Colonic mucosa (tissue), 4 donors: ENCODE measurements at regions not wholly inside any gene's neighbourhood (a gene's known extent, or its start where the extent isn't known, plus 50 kb on each side); places are given as distances from the start of the nearest gene placed in this dataset.
"Not testable (repeated sequence)": the region's sequence is repeated elsewhere in the genome, so short reads cannot be mapped to it uniquely, and the experiment has no call there.

Experiments
- DNase-seq: peaks from one replicate; pipeline ENCODE4 v3.0.0-alpha.2; 2020
- H3K27ac ChIP-seq: fragments of 200-600 bp; one replicate; pipeline ENCODE4 v1.8.0; 2021
- H3K27me3 ChIP-seq: fragments of 200-600 bp; one replicate; pipeline ENCODE4 v1.8.0; 2021
- H3K36me3 ChIP-seq: fragments of 200-600 bp; one replicate; pipeline ENCODE4 v1.8.0; 2021
- H3K4me1 ChIP-seq: fragments of 200-600 bp; one replicate; pipeline ENCODE4 v1.8.0; 2021; ENCODE audit warnings: mild to moderate bottlenecking
- H3K4me3 ChIP-seq: fragments of 200-600 bp; one replicate; pipeline ENCODE4 v1.8.0; 2021
- H3K9ac ChIP-seq, 2 donors: one replicate each; pipeline ENCODE4 v1.7.0; 2013; ENCODE audit warnings: control low read depth in 2 of 2, low read depth in 2 of 2, low read length in 2 of 2
- H3K9me3 ChIP-seq: fragments of 200-600 bp; one replicate; pipeline ENCODE4 v1.8.0; 2021
- intact Hi-C: fragments of 100-400 bp; cut with DNase I; formaldehyde crosslinking; loops from one replicate; pipeline ENCODE4 v1.14.1; 2022
- TF ChIP-seq, protein P1 (sequence below): fragments of 200-600 bp; IDR thresholded peaks from one replicate; pipeline ENCODE4 v1.8.0; 2022; ENCODE audit warnings: antibody characterized with exemption, mild to moderate bottlenecking
- donor health status: healthy.
- donor health status: DM: no; HTN: no; CAD: no.
- donor health status: DM: no; HTN: no; CAD: no.

DNA sequence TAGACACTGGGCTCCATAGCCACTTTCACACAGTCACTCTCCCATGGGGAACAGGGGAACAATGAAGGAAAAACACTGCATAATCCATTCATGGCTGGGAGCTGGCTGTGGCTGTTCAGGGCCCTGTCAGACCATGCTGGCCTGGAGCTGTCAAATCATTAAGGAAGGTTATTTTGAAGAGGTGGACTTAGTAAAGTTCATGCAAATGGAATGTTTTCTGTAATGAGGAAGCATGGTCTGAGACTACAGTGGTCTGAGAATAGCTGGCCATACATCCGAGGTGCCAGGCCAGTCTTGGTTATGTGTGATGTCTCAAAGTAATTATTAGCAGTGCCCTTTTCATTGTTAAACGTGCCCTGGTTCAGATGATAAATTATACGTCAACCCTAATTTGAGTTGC is 117.1 kb upstream of the MRPS22 start:
- intact Hi-C loops: no loop called here
- H3K27me3 ChIP-seq: no peaks in the 10 kb centered on the region
- TF ChIP-seq, protein P1, sequence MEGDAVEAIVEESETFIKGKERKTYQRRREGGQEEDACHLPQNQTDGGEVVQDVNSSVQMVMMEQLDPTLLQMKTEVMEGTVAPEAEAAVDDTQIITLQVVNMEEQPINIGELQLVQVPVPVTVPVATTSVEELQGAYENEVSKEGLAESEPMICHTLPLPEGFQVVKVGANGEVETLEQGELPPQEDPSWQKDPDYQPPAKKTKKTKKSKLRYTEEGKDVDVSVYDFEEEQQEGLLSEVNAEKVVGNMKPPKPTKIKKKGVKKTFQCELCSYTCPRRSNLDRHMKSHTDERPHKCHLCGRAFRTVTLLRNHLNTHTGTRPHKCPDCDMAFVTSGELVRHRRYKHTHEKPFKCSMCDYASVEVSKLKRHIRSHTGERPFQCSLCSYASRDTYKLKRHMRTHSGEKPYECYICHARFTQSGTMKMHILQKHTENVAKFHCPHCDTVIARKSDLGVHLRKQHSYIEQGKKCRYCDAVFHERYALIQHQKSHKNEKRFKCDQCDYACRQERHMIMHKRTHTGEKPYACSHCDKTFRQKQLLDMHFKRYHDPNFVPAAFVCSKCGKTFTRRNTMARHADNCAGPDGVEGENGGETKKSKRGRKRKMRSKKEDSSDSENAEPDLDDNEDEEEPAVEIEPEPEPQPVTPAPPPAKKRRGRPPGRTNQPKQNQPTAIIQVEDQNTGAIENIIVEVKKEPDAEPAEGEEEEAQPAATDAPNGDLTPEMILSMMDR: no peak
- no peak overlapping the region for H3K4me3 ChIP-seq
- H3K27ac ChIP-seq: no peak overlapping the region
- H3K9ac ChIP-seq: no peak overlapping the region
- H3K9me3 ChIP-seq: no peaks in the 10 kb centered on the region
- no peak for DNase-seq
- no peaks in the 10 kb centered on the region for H3K36me3 ChIP-seq
- no peaks in the 10 kb centered on the region for H3K4me1 ChIP-seq

DNA sequence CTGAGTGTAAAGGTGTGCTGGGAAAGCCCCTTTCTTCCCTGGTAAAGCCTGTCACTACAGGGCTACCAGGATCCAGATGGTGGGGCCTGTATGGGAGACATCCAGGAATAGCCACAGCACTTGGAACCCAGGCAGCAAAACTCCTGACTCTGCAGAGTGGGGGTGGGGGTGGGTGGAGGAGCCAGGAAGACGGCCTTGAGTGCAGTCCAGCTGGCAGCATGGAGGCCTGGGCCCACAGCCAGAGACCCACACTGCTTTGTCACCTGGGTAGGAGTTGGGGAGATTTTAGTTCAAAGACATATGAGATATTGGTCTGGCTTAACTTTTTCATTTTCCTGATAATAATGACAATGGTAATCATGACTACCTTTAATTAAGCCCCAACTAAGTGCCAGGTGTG is 116.7 kb upstream of the MRPS22 start:
- TF ChIP-seq, protein P1: no peak
- no peak overlapping the region for H3K4me3 ChIP-seq
- DNase-seq: no peak
- no peak overlapping the region for H3K27ac ChIP-seq
- H3K36me3 ChIP-seq: no peaks in the 10 kb centered on the region
- intact Hi-C loops: no loop called here
- H3K27me3 ChIP-seq: no peaks in the 10 kb centered on the region
- H3K4me1 ChIP-seq: no peaks in the 10 kb centered on the region
- no peak overlapping the region for H3K9ac ChIP-seq
- no peaks in the 10 kb centered on the region for H3K9me3 ChIP-seq

GRCh38 chr3:139227827-139228226 is 116.0 kb upstream of the MRPS22 start:
- H3K9me3 ChIP-seq: no peaks in the 10 kb centered on the region
- H3K4me1 ChIP-seq: no peaks in the 10 kb centered on the region
- H3K27ac ChIP-seq: no peak overlapping the region
- H3K4me3 ChIP-seq: no peak overlapping the region
- H3K36me3 ChIP-seq: no peaks in the 10 kb centered on the region
- H3K27me3 ChIP-seq: no peaks in the 10 kb centered on the region
- intact Hi-C loops: no loop called here
- DNase-seq: no peak
- no peak overlapping the region for H3K9ac ChIP-seq
- TF ChIP-seq, protein P1: no peak

GRCh38 chr3:139230391-139230790 is 113.4 kb upstream of the MRPS22 start:
- TF ChIP-seq, protein P1: no peak
- no peaks in the 10 kb centered on the region for H3K27me3 ChIP-seq
- no peaks in the 10 kb centered on the region for H3K36me3 ChIP-seq
- no peak for DNase-seq
- no peak overlapping the region for H3K27ac ChIP-seq
- H3K9ac ChIP-seq: no peak overlapping the region
- H3K4me1 ChIP-seq: no peaks in the 10 kb centered on the region
- intact Hi-C loops: no loop called here
- no peak overlapping the region for H3K4me3 ChIP-seq
- no peaks in the 10 kb centered on the region for H3K9me3 ChIP-seq

- Histone ChIP-seq H3K27me3 (no peaks in the 10 kb centered on the region), H3K27ac (no peak overlapping the region), H3K4me3 (no peak overlapping the region), H3K36me3 (no peaks in the 10 kb centered on the region), H3K9me3 (no peaks in the 10 kb centered on the region), H3K9ac (no peak overlapping the region), H3K4me1 (no peaks in the 10 kb centered on the region)
- intact Hi-C loops: no loop called here
- no peak for DNase-seq
- TF ChIP-seq, protein P1: no peak
Measured at GRCh38 chr3:139231555-139232281, 112.1 kb upstream of the MRPS22 start.

DNA sequence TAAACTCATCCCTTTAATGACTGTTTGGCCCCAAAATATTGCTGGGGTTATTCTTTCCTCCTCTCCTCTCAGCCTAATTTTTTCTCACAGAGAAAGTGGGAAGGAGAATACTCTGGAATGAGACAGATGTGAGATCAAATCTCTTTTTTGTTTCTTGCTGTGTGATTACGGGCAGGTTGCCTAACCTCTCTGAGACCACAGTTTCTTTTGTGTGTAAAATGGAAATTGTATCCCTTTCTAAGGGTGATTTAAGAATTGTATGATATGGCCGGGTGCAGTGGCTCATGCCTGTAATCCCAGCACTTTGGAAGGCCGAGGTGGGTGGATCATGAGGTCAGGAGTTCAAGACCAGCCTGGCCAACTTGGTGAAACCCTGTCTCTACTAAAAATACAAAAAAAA is 111.5 kb upstream of the MRPS22 start:
- H3K9ac ChIP-seq, H3K27me3 ChIP-seq, intact Hi-C loops, DNase-seq, H3K4me1 ChIP-seq, H3K9me3 ChIP-seq, H3K36me3 ChIP-seq, H3K4me3 ChIP-seq, H3K27ac ChIP-seq: not testable (repeated sequence)
